IMR-90 (cell line): ENCODE measurements at regions not wholly inside any gene's neighbourhood (a gene's known extent, or its start where the extent isn't known, plus 50 kb on each side); places are given as distances from the start of the nearest gene placed in this dataset.

ENCODE experiments used
- ATAC-seq: fragments of 200-7000 bp; cut with Tn5 transposase; 2 replicates; pipeline ENCODE4 v1.9.1; 2020; ENCODE audit warnings: low read depth, mild to moderate bottlenecking, moderate library complexity
- BruUV-seq: library from RNA; stranded (reverse); fragments of 400-500 nt; replicated peaks from 2 replicates; lab custom pipeline; 2021; lab: Mats Ljungman, UMichigan
- CTCF ChIA-PET: fragments of 300-600 bp; formaldehyde crosslinking; extraction: SDS; loops from one replicate; lab custom pipeline; 2021; ENCODE audit warnings: antibody characterized with exemption; lab: Yijun Ruan, JAX
- POLR2A ChIA-PET: fragments of 300-600 bp; sonication (Branson Sonifier 250); formaldehyde crosslinking; loops from one replicate; lab custom pipeline; 2022; ENCODE audit warnings: antibody characterized with exemption; ENCODE audit not compliant: unreplicated experiment; lab: Charles Lee
- DNase-seq: peaks from one replicate; pipeline ENCODE4 v3.0.0; 2013
- H2AFZ ChIP-seq: replicated peaks from 2 replicates; pipeline ENCODE3; 2013; ENCODE audit warnings: low read length, mild to moderate bottlenecking; ENCODE audit not compliant: poor library complexity
- H2AK5ac ChIP-seq: 2 replicates; pipeline ENCODE4 v1.6.1; 2013; ENCODE audit warnings: low read depth, low read length, inconsistent platforms
- H2AK9ac ChIP-seq: replicated peaks from 2 replicates; pipeline ENCODE3; 2013; ENCODE audit warnings: mild to moderate bottlenecking, low read depth, low read length, moderate library complexity; ENCODE audit not compliant: poor library complexity
- H2BK120ac ChIP-seq: 2 replicates; pipeline ENCODE4 v1.6.1; 2013; ENCODE audit warnings: low read depth, low read length, inconsistent platforms
- H2BK15ac ChIP-seq: 3 replicates; pipeline ENCODE4 v1.6.1; 2013; ENCODE audit warnings: low read depth, low read length, inconsistent platforms
- H2BK20ac ChIP-seq: 2 replicates; pipeline ENCODE4 v1.6.1; 2013; ENCODE audit warnings: low read depth, mild to moderate bottlenecking, inconsistent platforms, low read length, moderate library complexity
- H2BK5ac ChIP-seq: 2 replicates; pipeline ENCODE4 v1.6.1; 2013; ENCODE audit warnings: mild to moderate bottlenecking, low read depth, low read length, inconsistent platforms; ENCODE audit not compliant: poor library complexity, severe bottlenecking
- H3K14ac ChIP-seq: replicated peaks from 2 replicates; pipeline ENCODE4 v1.6.1; 2013; ENCODE audit warnings: low read depth, low read length, inconsistent platforms
- H3K18ac ChIP-seq: 2 replicates; pipeline ENCODE4 v1.6.1; 2013; ENCODE audit warnings: low read depth, low read length, control low read depth
- H3K23ac ChIP-seq: 2 replicates; pipeline ENCODE4 v1.6.1; 2013; ENCODE audit warnings: low read depth, low read length, inconsistent platforms
- H3K27ac ChIP-seq: 2 replicates; pipeline ENCODE4 v1.5.1; 2013; ENCODE audit warnings: mild to moderate bottlenecking, control low read depth, low read length; ENCODE audit not compliant: insufficient read depth
- H3K27me3 ChIP-seq: 2 replicates; pipeline ENCODE4 v1.6.1; 2013; ENCODE audit warnings: low read length; ENCODE audit not compliant: control insufficient read depth, insufficient read depth
- H3K36me3 ChIP-seq: 2 replicates; pipeline ENCODE4 v1.6.1; 2013; ENCODE audit warnings: low read length, mixed read lengths; ENCODE audit not compliant: control insufficient read depth, insufficient read depth
- H3K4ac ChIP-seq: 2 replicates; pipeline ENCODE4 v1.6.1; 2013; ENCODE audit warnings: low read depth, low read length, inconsistent platforms
- H3K4me1 ChIP-seq: 2 replicates; pipeline ENCODE4 v1.6.1; 2013; ENCODE audit warnings: low read length, mixed read lengths; ENCODE audit not compliant: control insufficient read depth, insufficient read depth
- H3K4me2 ChIP-seq: 2 replicates; pipeline ENCODE4 v1.6.1; 2013; ENCODE audit warnings: low read depth, mild to moderate bottlenecking, control low read depth, low read length, moderate library complexity
- H3K4me3 ChIP-seq: 2 replicates; pipeline ENCODE4 v1.5.1; 2013; ENCODE audit warnings: low read depth, mild to moderate bottlenecking, control low read depth, low read length, moderate library complexity; ENCODE audit not compliant: insufficient read depth
- H3K56ac ChIP-seq: 2 replicates; pipeline ENCODE4 v1.6.1; 2013; ENCODE audit warnings: low read length, inconsistent platforms; ENCODE audit not compliant: insufficient read depth; ENCODE audit errors: extremely low read depth
- H3K79me1 ChIP-seq, 2 experiments: 2 replicates each; pipeline ENCODE4 v1.6.1; 2013; ENCODE audit warnings: low read length in 2 of 2, inconsistent platforms in 1 of 2, low read depth in 1 of 2
- H3K9ac ChIP-seq: 2 replicates; pipeline ENCODE4 v1.6.1; 2013; ENCODE audit warnings: low read depth, low read length, control low read depth
- H3K9me1 ChIP-seq: 2 replicates; pipeline ENCODE4 v1.6.1; 2013; ENCODE audit warnings: low read length, inconsistent platforms; ENCODE audit not compliant: insufficient read depth
- H3K9me3 ChIP-seq: 2 replicates; pipeline ENCODE4 v1.6.1; 2013; ENCODE audit warnings: low read length; ENCODE audit not compliant: control insufficient read depth, insufficient read depth
- H4K20me1 ChIP-seq: 2 replicates; pipeline ENCODE4 v1.6.1; 2013; ENCODE audit warnings: low read length, inconsistent platforms; ENCODE audit not compliant: insufficient read depth
- H4K5ac ChIP-seq: 2 replicates; pipeline ENCODE4 v1.6.1; 2013; ENCODE audit warnings: mild to moderate bottlenecking, low read depth, low read length, control low read depth
- H4K8ac ChIP-seq, 2 experiments: 2 replicates each; pipeline ENCODE4 v1.6.1; 2013; ENCODE audit warnings: low read depth in 2 of 2, low read length in 2 of 2, control low read depth in 1 of 2, inconsistent platforms in 1 of 2
- H4K91ac ChIP-seq: 2 replicates; pipeline ENCODE4 v1.6.1; 2013; ENCODE audit warnings: low read depth, low read length, inconsistent platforms; ENCODE audit not compliant: insufficient read depth
- BHLHE40 ChIP-seq: fragments of 150-350 bp; IDR thresholded peaks from 2 replicates; pipeline ENCODE4 v1.6.1; 2016; ENCODE audit warnings: mild to moderate bottlenecking, low read depth, low read length
- CEBPB ChIP-seq: IDR thresholded peaks from 2 replicates; pipeline ENCODE4 v1.6.1; 2012; ENCODE audit warnings: low read depth, low read length, improper control_type of control experiment
- FOS ChIP-seq: fragments of 150-350 bp; IDR thresholded peaks from 2 replicates; pipeline ENCODE4 v1.6.1; 2016; ENCODE audit warnings: low read depth, low read length
- MAZ ChIP-seq: IDR thresholded peaks from 2 replicates; pipeline ENCODE4 v1.6.1; 2012; ENCODE audit warnings: low read depth, mild to moderate bottlenecking, low read length, improper control_type of control experiment, moderate library complexity, borderline replicate concordance
- RFX5 ChIP-seq: IDR thresholded peaks from 2 replicates; pipeline ENCODE4 v1.8.0; 2012; ENCODE audit warnings: low read depth, mild to moderate bottlenecking, low read length, moderate library complexity
- WGBS, 2 experiments: methylation state at CpG; one replicate each; pipeline versions ENCODE4 v1.1.5 to v1.1.7; 2013; ENCODE audit warnings: missing lambda C conversion rate in 2 of 2; ENCODE audit not compliant: insufficient read length in 1 of 2; ENCODE audit errors: extremely low coverage in 2 of 2; 5-methylcytosine and 5-hydroxymethylcytosine counted together
- dilution Hi-C: fragments of 300-500 bp; cut with HindIII; formaldehyde crosslinking; loops from one replicate; pipeline ENCODE4 v1.14.3; 2018; ENCODE audit warnings: low sequenced_read_pairs; ENCODE audit not compliant: unreplicated experiment
- in situ Hi-C: fragments of 300-500 bp; cut with MboI; formaldehyde crosslinking; loops from 3 replicates; pipeline ENCODE4 v1.14.3; 2019; ENCODE audit warnings: low sequenced_read_pairs, inconsistent platforms, mixed read lengths
- intact Hi-C: fragments of 100-400 bp; cut with micrococcal nuclease; formaldehyde crosslinking; loops from 2 replicates; pipeline ENCODE4 v1.10.0; 2022
- TF ChIP-seq, protein P1 (sequence below): conservative IDR thresholded peaks from 2 replicates; pipeline ENCODE4 v1.5.1; 2012; ENCODE audit warnings: mild to moderate bottlenecking, low read depth, low read length, improper control_type of control experiment
- TF ChIP-seq, protein P2 (sequence below): fragments of 150-350 bp; IDR thresholded peaks from 2 replicates; pipeline ENCODE4 v1.6.1; 2016; ENCODE audit warnings: low read depth, mild to moderate bottlenecking, low read length, moderate library complexity, borderline replicate concordance

DNA sequence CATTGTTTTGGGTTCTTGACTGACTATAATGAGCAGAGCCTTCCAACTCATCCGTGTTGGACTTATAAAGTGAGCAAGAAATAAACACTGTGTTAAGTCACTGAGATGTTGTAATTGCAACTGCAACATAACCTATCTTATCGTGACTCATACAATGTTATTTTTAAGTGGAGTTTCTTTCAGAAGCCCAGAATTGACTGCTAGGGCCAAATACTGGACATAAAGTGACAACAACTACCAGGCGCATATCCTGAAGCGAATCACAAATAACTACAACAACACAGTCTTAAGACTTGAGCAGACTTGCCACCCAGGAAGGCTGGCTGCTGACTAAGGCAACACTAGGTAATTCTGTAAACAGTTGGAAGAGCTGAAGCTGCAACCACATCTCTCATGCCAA is 326.6 kb downstream of the COL12A1 start:
- Histone ChIP-seq H3K56ac (no peak overlapping the region), H4K8ac (peak overlapping the region in 1 of 2 experiments; percentile 57; a peak in 1 of 4 replicates), H3K27me3 (no peaks in the 10 kb centered on the region), H3K79me1 (no peaks in the 10 kb centered on the region), H3K23ac (0 out of 2 replicates have a peak overlapping the region, but pooled peaks have one; percentile 20), H3K4me1 (peaks cover 10% of the 10 kb centered on the region), H3K14ac (peak overlapping the region; percentile 75), H3K27ac (peak overlapping the region; percentile 66; the same call in 1 of the 2 replicates), H4K91ac (peak overlapping the region; percentile 19), H4K5ac (no peak overlapping the region), H2BK15ac (0 out of 3 replicates have a peak overlapping the region, but pooled peaks have one; percentile 84), H2AK9ac (no peak overlapping the region), H3K9me3 (no peaks in the 10 kb centered on the region), H2AK5ac (peak overlapping the region; percentile 50; the same call in 1 of the 2 replicates), H2AFZ (peak overlapping the region; percentile 16), H4K20me1 (no peaks in the 10 kb centered on the region), H2BK5ac (peak overlapping the region; percentile 79), H3K9ac (no peak overlapping the region), H3K9me1 (peaks cover 6% of the 10 kb centered on the region), H2BK120ac (peak overlapping the region; percentile 65), H2BK20ac (peak overlapping the region; percentile 73; the same call in 1 of the 2 replicates), H3K4ac (peak overlapping the region; percentile 61), H3K36me3 (no peaks in the 10 kb centered on the region), H3K18ac (peak overlapping the region; percentile 81), H3K4me3 (no peak overlapping the region), H3K4me2 (peak overlapping the region; percentile 78)
- ChIA-PET POLR2A (no interaction called here), CTCF (no interaction called here)
- in situ Hi-C loops: no loop called here
- TF ChIP-seq, protein P1, sequence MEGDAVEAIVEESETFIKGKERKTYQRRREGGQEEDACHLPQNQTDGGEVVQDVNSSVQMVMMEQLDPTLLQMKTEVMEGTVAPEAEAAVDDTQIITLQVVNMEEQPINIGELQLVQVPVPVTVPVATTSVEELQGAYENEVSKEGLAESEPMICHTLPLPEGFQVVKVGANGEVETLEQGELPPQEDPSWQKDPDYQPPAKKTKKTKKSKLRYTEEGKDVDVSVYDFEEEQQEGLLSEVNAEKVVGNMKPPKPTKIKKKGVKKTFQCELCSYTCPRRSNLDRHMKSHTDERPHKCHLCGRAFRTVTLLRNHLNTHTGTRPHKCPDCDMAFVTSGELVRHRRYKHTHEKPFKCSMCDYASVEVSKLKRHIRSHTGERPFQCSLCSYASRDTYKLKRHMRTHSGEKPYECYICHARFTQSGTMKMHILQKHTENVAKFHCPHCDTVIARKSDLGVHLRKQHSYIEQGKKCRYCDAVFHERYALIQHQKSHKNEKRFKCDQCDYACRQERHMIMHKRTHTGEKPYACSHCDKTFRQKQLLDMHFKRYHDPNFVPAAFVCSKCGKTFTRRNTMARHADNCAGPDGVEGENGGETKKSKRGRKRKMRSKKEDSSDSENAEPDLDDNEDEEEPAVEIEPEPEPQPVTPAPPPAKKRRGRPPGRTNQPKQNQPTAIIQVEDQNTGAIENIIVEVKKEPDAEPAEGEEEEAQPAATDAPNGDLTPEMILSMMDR: no peak
- peak; percentile 95 for TF ChIP-seq FOS
- TF ChIP-seq MAZ: no peak
- no peak for TF ChIP-seq RFX5
- TF ChIP-seq, protein P2, sequence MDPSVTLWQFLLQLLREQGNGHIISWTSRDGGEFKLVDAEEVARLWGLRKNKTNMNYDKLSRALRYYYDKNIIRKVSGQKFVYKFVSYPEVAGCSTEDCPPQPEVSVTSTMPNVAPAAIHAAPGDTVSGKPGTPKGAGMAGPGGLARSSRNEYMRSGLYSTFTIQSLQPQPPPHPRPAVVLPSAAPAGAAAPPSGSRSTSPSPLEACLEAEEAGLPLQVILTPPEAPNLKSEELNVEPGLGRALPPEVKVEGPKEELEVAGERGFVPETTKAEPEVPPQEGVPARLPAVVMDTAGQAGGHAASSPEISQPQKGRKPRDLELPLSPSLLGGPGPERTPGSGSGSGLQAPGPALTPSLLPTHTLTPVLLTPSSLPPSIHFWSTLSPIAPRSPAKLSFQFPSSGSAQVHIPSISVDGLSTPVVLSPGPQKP: no peak
- TF ChIP-seq BHLHE40: peak; percentile 51; the same call in 1 of the 2 replicates
- peak; percentile 95 for TF ChIP-seq CEBPB
- DNase-seq (peak; percentile 95), ATAC-seq (peak; percentile 90)
- dilution Hi-C loops: no loop called here
- intact Hi-C loops: no loop called here
- no CpG with 5 or more reads among the region's 4 CpGs for WGBS, 2 experiments
- BruUV-seq: no TSS peak
